ENCODE measurements at regions not wholly inside any gene's neighbourhood (a gene's known extent, or its start where the extent isn't known, plus 50 kb on each side); places are given as distances from the start of the nearest gene placed in this dataset.
A peak's percentile ranks its signal among the peaks of the same experiment; 100 is the strongest.

DNA sequence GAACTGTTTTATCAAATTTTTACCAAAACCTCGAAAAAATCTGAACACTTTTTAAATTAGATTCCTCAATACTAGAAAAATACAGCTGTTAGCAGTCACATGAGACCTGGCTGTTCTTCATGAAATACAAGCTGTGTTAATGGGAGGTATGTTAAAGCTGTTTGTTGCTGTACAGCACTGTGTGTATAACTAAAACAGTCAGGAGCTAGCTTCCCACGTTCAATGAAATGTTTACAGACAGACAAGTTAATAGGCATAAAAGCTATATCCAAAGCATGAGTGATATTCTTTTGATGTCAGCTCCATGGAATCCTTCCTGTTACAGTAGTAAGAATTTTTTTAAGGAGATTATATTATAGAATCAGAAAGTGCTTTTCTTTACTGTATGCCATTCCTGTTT, 223.2 kb upstream of the FOXD3 start:
- H3K27me3 Mint-ChIP-seq (ENCODE audit: insufficient read depth), result peaks cover 8% of the 10 kb centered on the region
- H3K9me3 Mint-ChIP-seq, result no peaks in the 10 kb centered on the region
- WGBS, 2 experiments (ENCODE audit: insufficient coverage in 1 of 2, insufficient read length in 1 of 2), result 81 to 88% methylated on average over 1 to 2 of the region's 2 CpGs
- Histone ChIP-seq H3K36me3 (ENCODE audit: control insufficient read depth, insufficient read depth, low read length) (no peaks in the 10 kb centered on the region), H3K27ac (ENCODE audit: low read depth, low read length) (no peak overlapping the region), H3K9me3 (ENCODE audit: control insufficient read depth, low read length) (no peaks in the 10 kb centered on the region), H3K9ac (ENCODE audit: extremely low read depth, low read length, poor library complexity, severe bottlenecking) (no peak overlapping the region), H3K27me3 (ENCODE audit: control insufficient read depth, insufficient read depth, low read length, poor library complexity, severe bottlenecking) (no peaks in the 10 kb centered on the region), H3K4me3 (ENCODE audit: low read length) (no peak overlapping the region), H3K4me1 (ENCODE audit: control insufficient read depth, insufficient read depth, low read length) (no peaks in the 10 kb centered on the region)
- peaks cover 5% of the 10 kb centered on the region for H3K4me1 Mint-ChIP-seq
- no peak overlapping the region for H3K27ac Mint-ChIP-seq
- no peak overlapping the region for H3K4me3 Mint-ChIP-seq
- H3K36me3 Mint-ChIP-seq (ENCODE audit: low read depth), result no peaks in the 10 kb centered on the region
- DNase-seq, result no peak
- TF ChIP-seq, protein P1, sequence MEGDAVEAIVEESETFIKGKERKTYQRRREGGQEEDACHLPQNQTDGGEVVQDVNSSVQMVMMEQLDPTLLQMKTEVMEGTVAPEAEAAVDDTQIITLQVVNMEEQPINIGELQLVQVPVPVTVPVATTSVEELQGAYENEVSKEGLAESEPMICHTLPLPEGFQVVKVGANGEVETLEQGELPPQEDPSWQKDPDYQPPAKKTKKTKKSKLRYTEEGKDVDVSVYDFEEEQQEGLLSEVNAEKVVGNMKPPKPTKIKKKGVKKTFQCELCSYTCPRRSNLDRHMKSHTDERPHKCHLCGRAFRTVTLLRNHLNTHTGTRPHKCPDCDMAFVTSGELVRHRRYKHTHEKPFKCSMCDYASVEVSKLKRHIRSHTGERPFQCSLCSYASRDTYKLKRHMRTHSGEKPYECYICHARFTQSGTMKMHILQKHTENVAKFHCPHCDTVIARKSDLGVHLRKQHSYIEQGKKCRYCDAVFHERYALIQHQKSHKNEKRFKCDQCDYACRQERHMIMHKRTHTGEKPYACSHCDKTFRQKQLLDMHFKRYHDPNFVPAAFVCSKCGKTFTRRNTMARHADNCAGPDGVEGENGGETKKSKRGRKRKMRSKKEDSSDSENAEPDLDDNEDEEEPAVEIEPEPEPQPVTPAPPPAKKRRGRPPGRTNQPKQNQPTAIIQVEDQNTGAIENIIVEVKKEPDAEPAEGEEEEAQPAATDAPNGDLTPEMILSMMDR (conservative IDR thresholded peaks at IDR 0.05), result no peak

DNA sequence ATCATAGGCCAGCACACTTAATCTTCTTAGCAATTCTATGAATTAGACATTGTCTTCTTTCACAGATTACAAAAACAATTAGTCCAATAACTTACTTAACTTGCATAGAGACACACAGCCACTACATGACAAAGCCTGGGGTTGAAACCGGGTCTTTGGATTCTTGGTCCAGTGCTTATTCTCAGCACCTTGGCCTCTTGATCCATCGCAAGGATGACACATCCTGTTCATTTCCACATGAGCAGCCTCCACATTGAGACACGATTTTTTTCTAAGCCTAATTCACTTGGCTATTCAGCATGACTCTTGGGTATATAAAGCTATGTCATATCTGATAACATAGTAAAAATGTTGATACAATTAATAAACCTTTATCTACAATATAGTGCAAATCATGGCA, 221.0 kb upstream of the FOXD3 start:
- Mint-ChIP-seq H3K27me3 (ENCODE audit: insufficient read depth) (peaks cover 6% of the 10 kb centered on the region), H3K4me3 (no peak overlapping the region), H3K36me3 (ENCODE audit: low read depth) (no peaks in the 10 kb centered on the region), H3K9me3 (no peaks in the 10 kb centered on the region), H3K4me1 (peaks cover 10% of the 10 kb centered on the region), H3K27ac (no peak overlapping the region)
- no peaks in the 10 kb centered on the region for H3K9me3 ChIP-seq (ENCODE audit: control insufficient read depth, low read length)
- TF ChIP-seq, protein P1 (conservative IDR thresholded peaks at IDR 0.05), result no peak
- H3K9ac ChIP-seq (ENCODE audit: extremely low read depth, low read length, poor library complexity, severe bottlenecking), result no peak overlapping the region
- no peak overlapping the region for H3K27ac ChIP-seq (ENCODE audit: low read depth, low read length)
- H3K36me3 ChIP-seq (ENCODE audit: control insufficient read depth, insufficient read depth, low read length), result no peaks in the 10 kb centered on the region
- H3K4me1 ChIP-seq (ENCODE audit: control insufficient read depth, insufficient read depth, low read length), result no peaks in the 10 kb centered on the region
- DNase-seq, result no peak
- WGBS, 2 experiments (ENCODE audit: insufficient coverage in 1 of 2, insufficient read length in 1 of 2), result 92 to 95% methylated on average over 2 to 3 of the region's 3 CpGs
- H3K4me3 ChIP-seq (ENCODE audit: low read length), result no peak overlapping the region
- no peaks in the 10 kb centered on the region for H3K27me3 ChIP-seq (ENCODE audit: control insufficient read depth, insufficient read depth, low read length, poor library complexity, severe bottlenecking)

- TF ChIP-seq, protein P1 (conservative IDR thresholded peaks at IDR 0.05), result peak; percentile 60
- Mint-ChIP-seq H3K27ac (no peak overlapping the region), H3K4me1 (peaks cover 22% of the 10 kb centered on the region), H3K4me3 (no peak overlapping the region), H3K9me3 (no peaks in the 10 kb centered on the region), H3K36me3 (ENCODE audit: low read depth) (no peaks in the 10 kb centered on the region), H3K27me3 (ENCODE audit: insufficient read depth) (no peaks in the 10 kb centered on the region)
- Histone ChIP-seq H3K9me3 (ENCODE audit: control insufficient read depth, low read length) (no peaks in the 10 kb centered on the region), H3K27ac (ENCODE audit: low read depth, low read length) (no peak overlapping the region), H3K4me3 (ENCODE audit: low read length) (no peak overlapping the region), H3K4me1 (ENCODE audit: control insufficient read depth, insufficient read depth, low read length) (no peaks in the 10 kb centered on the region), H3K27me3 (ENCODE audit: control insufficient read depth, insufficient read depth, low read length, poor library complexity, severe bottlenecking) (no peaks in the 10 kb centered on the region), H3K36me3 (ENCODE audit: control insufficient read depth, insufficient read depth, low read length) (no peaks in the 10 kb centered on the region), H3K9ac (ENCODE audit: extremely low read depth, low read length, poor library complexity, severe bottlenecking) (no peak overlapping the region)
- peak; percentile 49 for DNase-seq
- 75% methylated on average over 1 of the region's 1 CpG; no CpG with 5 or more reads in 1 of the 2 experiments for WGBS, 2 experiments (ENCODE audit: insufficient coverage in 1 of 2, insufficient read length in 1 of 2)
Measured at GRCh38 chr1:63103682-63104081, 218.7 kb upstream of the FOXD3 start.
